BLaER1 treated with 17β-estradiol and CSF1 and Interleukin-3, amounts not matched to agents 10 nM and 100 nM (cell line): ENCODE measurements at regions not wholly inside any gene's neighbourhood (a gene's known extent, or its start where the extent isn't known, plus 50 kb on each side); places are given as distances from the start of the nearest gene placed in this dataset.

ENCODE experiments used
- H3K27ac ChIP-seq, 11 experiments: shearing (Covaris generic); formaldehyde crosslinking; 2 replicates each; pipeline ENCODE4 v1.8.1; 2022
- H3K27me3 ChIP-seq, 11 experiments: shearing (Covaris generic); formaldehyde crosslinking; 2 replicates each; pipeline ENCODE4 v1.8.1; 2022
- H3K36me3 ChIP-seq, 11 experiments: shearing (Covaris generic); formaldehyde crosslinking; 2 replicates each; pipeline ENCODE4 v1.8.1; 2022
- H3K4me1 ChIP-seq, 10 experiments: shearing (Covaris generic); formaldehyde crosslinking; 2 replicates each; pipeline ENCODE4 v1.8.1; 2022
- H3K4me2 ChIP-seq, 11 experiments: shearing (Covaris generic); formaldehyde crosslinking; 2 replicates each; pipeline ENCODE4 v1.8.1; 2022
- H3K4me3 ChIP-seq, 10 experiments: shearing (Covaris generic); formaldehyde crosslinking; 2 replicates each; pipeline ENCODE4 v1.8.1; 2022
- H3K9ac ChIP-seq, 11 experiments: shearing (Covaris generic); formaldehyde crosslinking; 2 replicates each; pipeline ENCODE4 v1.8.1; 2022
- H3K9me3 ChIP-seq, 11 experiments: shearing (Covaris generic); formaldehyde crosslinking; replicated peaks in 1 of 11; 2 replicates each; pipeline ENCODE4 v1.8.1; 2022
- H4K20me1 ChIP-seq, 11 experiments: shearing (Covaris generic); formaldehyde crosslinking; 2 replicates each; pipeline ENCODE4 v1.8.1; 2022
- Cebpa-rat ChIP-seq, 11 experiments: shearing (Covaris generic); IDR thresholded peaks; 2 replicates each; pipeline ENCODE4 v1.8.1; 2022

GRCh38 chr2:2738684-2739083 lies 407.6 kb upstream of the MYT1L start:
- Histone ChIP-seq H3K9me3 (no peaks in the 10 kb centered on the region), H3K27me3 (no peaks in the 10 kb centered on the region), H4K20me1 (0 out of 22 replicates have a peak, but pooled peaks cover 0 to 5% (median 0%) of the 10 kb centered on the region in 11 experiments), H3K9ac (no peak overlapping the region), H3K4me1 (peaks cover 0 to 15% (median 0%) of the 10 kb centered on the region in 10 experiments; a peak in 4 of 20 replicates), H3K36me3 (no peaks in the 10 kb centered on the region), H3K27ac (no peak overlapping the region), H3K4me2 (no peak overlapping the region), H3K4me3 (no peak overlapping the region)
- no peak for TF ChIP-seq Cebpa-rat (IDR thresholded peaks at IDR 0.05)

- Histone ChIP-seq H3K9ac (no peak overlapping the region), H3K9me3 (no peaks in the 10 kb centered on the region), H3K27ac (no peak overlapping the region), H3K4me1 (peaks cover 0 to 11% (median 0%) of the 10 kb centered on the region in 10 experiments; a peak in 4 of 20 replicates), H4K20me1 (0 out of 22 replicates have a peak, but pooled peaks cover 0 to 5% (median 0%) of the 10 kb centered on the region in 11 experiments), H3K4me2 (no peak overlapping the region), H3K27me3 (no peaks in the 10 kb centered on the region), H3K4me3 (no peak overlapping the region), H3K36me3 (no peaks in the 10 kb centered on the region)
- no peak for TF ChIP-seq Cebpa-rat (IDR thresholded peaks at IDR 0.05)
These were observed 407.2 kb upstream of the MYT1L start for GRCh38 chr2:2738276-2738675.

- Histone ChIP-seq H3K9ac (no peak overlapping the region), H3K27me3 (no peaks in the 10 kb centered on the region), H3K4me3 (no peak overlapping the region), H3K27ac (no peak overlapping the region), H3K4me1 (no peaks in the 10 kb centered on the region), H3K9me3 (no peaks in the 10 kb centered on the region), H3K36me3 (no peaks in the 10 kb centered on the region), H4K20me1 (no peaks in the 10 kb centered on the region), H3K4me2 (no peak overlapping the region)
- no peak for TF ChIP-seq Cebpa-rat (IDR thresholded peaks at IDR 0.05)
These were observed 404.0 kb upstream of the MYT1L start for GRCh38 chr2:2735041-2735440.

- Histone ChIP-seq H3K27me3 (no peaks in the 10 kb centered on the region), H4K20me1 (no peaks in the 10 kb centered on the region), H3K36me3 (no peaks in the 10 kb centered on the region), H3K9me3 (no peaks in the 10 kb centered on the region), H3K4me2 (no peak overlapping the region), H3K27ac (no peak overlapping the region), H3K9ac (no peak overlapping the region), H3K4me3 (no peak overlapping the region), H3K4me1 (no peaks in the 10 kb centered on the region)
- TF ChIP-seq Cebpa-rat (IDR thresholded peaks at IDR 0.05) = no peak
These were observed 403.2 kb upstream of the MYT1L start for GRCh38 chr2:2734308-2734707.

GRCh38 chr2:2733818-2734217 lies 402.7 kb upstream of the MYT1L start:
- no peak overlapping the region for H3K9ac ChIP-seq

GRCh38 chr2:2732331-2733119 lies 401.4 kb upstream of the MYT1L start:
- Histone ChIP-seq H3K36me3 (no peaks in the 10 kb centered on the region), H3K9me3 (no peaks in the 10 kb centered on the region), H3K4me2 (no peak overlapping the region), H3K4me3 (no peak overlapping the region), H3K27ac (no peak overlapping the region), H3K9ac (no peak overlapping the region), H4K20me1 (no peaks in the 10 kb centered on the region), H3K27me3 (no peaks in the 10 kb centered on the region), H3K4me1 (no peaks in the 10 kb centered on the region)
- TF ChIP-seq Cebpa-rat (IDR thresholded peaks at IDR 0.05) = no peak

More at GRCh38 chr2:2733818-2734217, 402.7 kb upstream of the MYT1L start:
- Histone ChIP-seq H3K4me3 (no peak overlapping the region), H3K27me3 (no peaks in the 10 kb centered on the region), H3K9me3 (no peaks in the 10 kb centered on the region), H4K20me1 (no peaks in the 10 kb centered on the region), H3K36me3 (no peaks in the 10 kb centered on the region), H3K4me1 (no peaks in the 10 kb centered on the region), H3K27ac (no peak overlapping the region), H3K4me2 (no peak overlapping the region)
- TF ChIP-seq Cebpa-rat (IDR thresholded peaks at IDR 0.05) = no peak

- Histone ChIP-seq H3K27ac (no peak overlapping the region), H3K4me3 (no peak overlapping the region), H3K9ac (no peak overlapping the region), H3K36me3 (no peaks in the 10 kb centered on the region), H3K4me2 (no peak overlapping the region), H3K27me3 (no peaks in the 10 kb centered on the region), H3K4me1 (no peaks in the 10 kb centered on the region), H3K9me3 (no peaks in the 10 kb centered on the region), H4K20me1 (no peaks in the 10 kb centered on the region)
- TF ChIP-seq Cebpa-rat (IDR thresholded peaks at IDR 0.05) = no peak
These were observed 400.8 kb upstream of the MYT1L start for GRCh38 chr2:2731816-2732284.

GRCh38 chr2:2731101-2731815 lies 400.2 kb upstream of the MYT1L start:
- H3K27me3 ChIP-seq = no peaks in the 10 kb centered on the region
- H3K36me3 ChIP-seq = no peaks in the 10 kb centered on the region
- no peaks in the 10 kb centered on the region for H4K20me1 ChIP-seq
- H3K9me3 ChIP-seq = no peaks in the 10 kb centered on the region
- no peak overlapping the region for H3K9ac ChIP-seq
- TF ChIP-seq Cebpa-rat (IDR thresholded peaks at IDR 0.05) = no peak
- no peak overlapping the region for H3K4me3 ChIP-seq
- H3K4me2 ChIP-seq = no peak overlapping the region
- no peak overlapping the region for H3K27ac ChIP-seq
- H3K4me1 ChIP-seq = no peaks in the 10 kb centered on the region

GRCh38 chr2:2730301-2730833 lies 399.3 kb upstream of the MYT1L start:
- no peak for TF ChIP-seq Cebpa-rat (IDR thresholded peaks at IDR 0.05)
- no peaks in the 10 kb centered on the region for H3K4me1 ChIP-seq
- no peaks in the 10 kb centered on the region for H3K36me3 ChIP-seq
- no peaks in the 10 kb centered on the region for H4K20me1 ChIP-seq
- H3K4me2 ChIP-seq = no peak overlapping the region
- H3K27me3 ChIP-seq = no peaks in the 10 kb centered on the region
- H3K9ac ChIP-seq = no peak overlapping the region
- no peak overlapping the region for H3K4me3 ChIP-seq
- no peak overlapping the region for H3K27ac ChIP-seq
- H3K9me3 ChIP-seq = no peaks in the 10 kb centered on the region
